GM19328 (cell line): ENCODE measurements at regions not wholly inside any gene's neighbourhood (a gene's known extent, or its start where the extent isn't known, plus 50 kb on each side); places are given as distances from the start of the nearest gene placed in this dataset.
"Not testable (repeated sequence)": the region's sequence is repeated elsewhere in the genome, so short reads cannot be mapped to it uniquely, and the experiment has no call there.

ENCODE experiments used
- ATAC-seq: cut with Tn5 transposase; IDR thresholded peaks from one replicate; pipeline ENCODE4 v1.9.1; 2021; ENCODE audit warnings: mild to moderate bottlenecking, moderate library complexity; ENCODE audit not compliant: unreplicated experiment

- no peak for ATAC-seq
These were observed 116.3 kb upstream of the CHD6 start for GRCh38 chr20:41734506-41734945.

GRCh38 chr20:41733151-41733550 is 115.0 kb upstream of the CHD6 start:
- ATAC-seq, result no peak

GRCh38 chr20:41731198-41731597 is 113.0 kb upstream of the CHD6 start:
- ATAC-seq, result not testable (repeated sequence)

DNA sequence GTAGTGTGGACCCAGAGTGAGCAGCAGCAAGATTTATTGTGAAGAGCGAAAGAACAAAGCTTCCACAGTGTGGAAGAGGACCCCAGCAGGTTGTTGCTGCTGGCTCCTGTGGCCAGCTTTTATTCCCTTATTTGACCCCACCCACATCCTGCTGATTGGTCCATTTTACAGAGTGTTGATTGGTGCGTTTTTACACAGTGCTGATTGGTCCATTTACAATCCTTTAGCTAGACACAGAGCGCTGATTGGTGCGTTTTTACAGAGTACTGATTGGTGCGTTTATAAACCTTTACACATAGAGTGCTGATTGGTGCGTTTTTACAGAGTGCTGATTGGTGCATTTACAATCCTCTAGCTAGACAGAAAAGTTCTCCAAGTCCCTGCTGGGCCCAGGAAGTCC is 109.5 kb upstream of the CHD6 start:
- ATAC-seq, result not testable (repeated sequence)

DNA sequence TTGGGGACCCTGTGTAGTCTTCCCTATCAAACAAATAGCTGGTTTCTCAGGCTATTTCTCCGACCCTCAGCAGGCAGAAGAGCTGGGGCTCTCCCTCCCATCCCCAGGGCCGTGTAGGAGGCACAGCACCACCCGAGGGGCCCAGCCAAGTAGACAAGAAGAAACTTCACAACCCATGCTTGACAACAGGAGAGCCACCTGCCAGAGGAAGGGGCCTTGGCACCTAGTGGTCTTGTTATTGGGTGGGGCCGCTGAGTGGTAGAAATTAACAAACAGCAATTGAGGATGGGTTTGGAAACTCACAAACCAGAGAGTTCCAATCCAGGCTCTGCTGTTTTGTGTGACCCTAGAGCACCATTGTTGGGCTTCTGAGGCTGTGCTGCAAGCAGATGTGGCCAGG is 108.5 kb upstream of the CHD6 start:
- no peak for ATAC-seq

- no peak for ATAC-seq
These were observed 101.0 kb upstream of the CHD6 start for GRCh38 chr20:41719151-41719550.

DNA sequence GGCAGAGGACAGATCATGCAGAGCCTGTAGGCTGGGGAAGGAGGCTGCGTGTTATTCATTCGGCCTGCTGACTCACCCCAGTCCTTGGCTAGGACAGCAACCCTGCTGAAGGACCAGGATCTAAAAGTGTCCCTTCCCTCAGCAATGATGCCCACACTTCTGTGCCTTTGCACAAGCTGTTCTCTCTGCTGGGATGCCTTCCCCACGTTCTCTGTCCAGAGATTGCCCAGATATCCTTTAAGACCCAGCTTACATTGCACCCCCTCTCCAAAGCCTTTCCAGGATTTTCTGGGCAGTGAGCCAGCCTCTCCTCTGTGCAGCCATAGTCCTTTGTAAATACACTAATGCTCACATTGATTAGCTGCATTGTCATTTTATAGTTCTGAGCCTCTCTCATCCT is 99.3 kb upstream of the CHD6 start:
- no peak for ATAC-seq

- no peak for ATAC-seq
These were observed 98.7 kb upstream of the CHD6 start for GRCh38 chr20:41716911-41717310.

GRCh38 chr20:41716436-41716835 is 98.3 kb upstream of the CHD6 start:
- ATAC-seq, result no peak

- ATAC-seq, result no peak
These were observed 97.3 kb upstream of the CHD6 start for GRCh38 chr20:41715526-41715925.

- ATAC-seq, result no peak
These were observed 95.9 kb upstream of the CHD6 start for GRCh38 chr20:41714030-41714429.

GRCh38 chr20:41704896-41705295 is 86.7 kb upstream of the CHD6 start:
- ATAC-seq, result no peak

- no peak for ATAC-seq
These were observed 84.5 kb upstream of the CHD6 start for GRCh38 chr20:41702647-41703046.

GRCh38 chr20:41701588-41702348 is 83.6 kb upstream of the CHD6 start:
- ATAC-seq, result no peak

DNA sequence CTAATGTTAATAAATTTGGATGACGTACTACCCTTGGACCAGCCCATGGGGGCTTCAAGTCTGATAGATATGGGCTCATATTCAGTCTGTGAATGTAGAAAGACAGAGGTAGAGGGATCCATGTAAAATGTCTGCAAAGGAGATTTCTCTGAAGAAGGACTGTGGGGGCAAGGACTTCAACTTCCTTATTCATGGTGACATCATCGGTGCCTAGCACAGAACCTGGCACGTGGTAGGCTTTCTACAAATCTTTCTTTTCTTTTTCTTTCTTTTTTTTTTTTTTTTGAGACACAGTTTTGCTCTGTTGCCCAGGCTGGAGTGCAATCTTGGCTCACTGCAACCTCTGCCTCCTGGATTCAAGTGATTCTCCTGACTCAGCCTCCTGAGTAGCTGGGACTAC is 81.5 kb upstream of the CHD6 start:
- not testable (repeated sequence) for ATAC-seq

DNA sequence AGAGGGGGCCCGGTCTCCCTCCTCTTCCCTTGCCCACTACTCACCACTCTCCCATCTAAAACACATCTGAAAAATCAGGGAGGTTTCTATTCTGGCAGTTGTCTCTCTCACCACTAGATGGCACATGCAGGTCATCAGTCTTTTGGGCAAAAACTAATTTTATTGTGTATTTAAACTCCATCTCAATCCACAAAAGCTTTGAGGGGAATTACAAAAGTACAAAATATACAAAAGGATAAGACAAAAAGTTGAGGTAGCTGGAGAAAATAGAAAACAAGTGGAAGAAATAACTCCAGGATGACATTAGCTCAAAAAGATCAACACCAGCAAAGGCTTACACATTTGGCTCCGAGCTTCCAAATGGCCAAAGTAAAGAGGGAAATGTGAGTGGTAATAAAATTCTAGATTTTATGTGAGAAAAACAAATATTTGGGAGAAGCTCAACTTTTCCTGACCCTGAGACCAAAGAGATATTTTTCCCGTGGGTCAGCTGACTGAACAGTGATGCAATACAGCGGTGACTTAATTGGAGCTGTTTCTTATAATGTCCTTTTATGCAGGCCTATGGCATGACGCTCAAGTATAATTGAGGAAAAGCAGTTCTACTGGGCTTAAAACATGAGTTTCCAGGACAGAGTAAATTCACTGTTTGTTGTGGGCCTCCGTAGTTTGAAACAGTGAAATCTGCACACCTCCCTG is 79.8 kb upstream of the CHD6 start:
- ATAC-seq, result no peak

DNA sequence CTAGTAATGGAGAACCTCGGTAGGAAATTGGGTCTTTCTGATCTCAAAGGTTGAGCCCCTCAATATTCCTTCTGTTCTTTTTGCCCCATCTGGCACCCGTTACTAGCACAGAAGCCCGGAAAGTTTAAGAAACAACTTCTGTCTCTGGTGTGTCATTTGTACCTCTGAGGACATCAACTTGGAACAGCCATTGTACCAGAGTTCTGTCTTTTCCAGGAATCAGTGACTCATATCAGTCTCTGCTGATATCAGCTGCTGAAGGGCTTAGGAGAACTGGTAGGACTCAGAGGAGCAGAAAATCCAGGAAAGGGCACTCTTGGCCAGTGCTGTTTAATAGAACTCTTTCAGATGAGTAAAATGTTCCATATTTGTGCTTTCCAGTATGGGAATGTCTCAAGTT is 78.3 kb upstream of the CHD6 start:
- no peak for ATAC-seq

- no peak for ATAC-seq
These were observed 76.6 kb upstream of the CHD6 start for GRCh38 chr20:41694796-41695195.

DNA sequence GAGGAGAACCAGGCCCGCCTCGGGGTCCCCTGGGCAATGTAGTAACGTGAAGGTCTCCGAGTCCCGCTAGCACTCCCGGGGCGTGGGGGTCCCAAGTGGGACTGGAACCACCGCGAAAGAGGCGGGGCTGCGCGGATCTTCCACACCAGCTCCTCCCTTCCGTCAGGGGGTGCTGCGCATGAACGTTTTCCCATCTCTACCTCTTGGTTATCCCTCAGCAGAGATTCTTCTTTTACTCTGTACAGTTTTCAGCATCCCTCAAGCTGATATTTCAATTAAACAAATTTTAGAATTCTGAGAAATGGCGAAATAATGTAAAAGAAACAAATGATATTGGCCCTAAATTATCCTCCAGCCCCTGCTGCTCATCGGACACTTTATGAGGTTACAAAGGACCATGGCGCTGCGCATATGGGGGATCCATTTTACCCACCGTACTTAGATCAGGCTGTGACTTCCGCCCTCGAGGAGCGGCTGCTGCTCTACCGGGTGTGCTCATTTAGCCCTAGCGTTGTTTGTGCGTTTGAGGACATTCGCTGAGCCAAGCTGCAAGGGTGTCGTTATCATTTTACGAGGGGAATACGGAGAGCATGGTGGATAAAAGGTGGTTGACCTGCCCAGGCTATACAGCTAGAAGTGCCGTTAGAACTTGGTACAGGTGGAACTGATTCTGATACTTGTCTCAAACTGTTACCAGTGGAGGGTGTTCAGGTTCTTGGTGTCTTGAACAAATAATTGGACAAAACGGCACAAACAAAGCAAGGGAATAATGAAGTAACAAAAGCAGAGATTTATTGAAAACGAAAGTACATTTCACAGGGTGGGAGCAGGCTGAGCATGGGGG is 75.2 kb upstream of the CHD6 start:
- peak; percentile 84 for ATAC-seq

DNA sequence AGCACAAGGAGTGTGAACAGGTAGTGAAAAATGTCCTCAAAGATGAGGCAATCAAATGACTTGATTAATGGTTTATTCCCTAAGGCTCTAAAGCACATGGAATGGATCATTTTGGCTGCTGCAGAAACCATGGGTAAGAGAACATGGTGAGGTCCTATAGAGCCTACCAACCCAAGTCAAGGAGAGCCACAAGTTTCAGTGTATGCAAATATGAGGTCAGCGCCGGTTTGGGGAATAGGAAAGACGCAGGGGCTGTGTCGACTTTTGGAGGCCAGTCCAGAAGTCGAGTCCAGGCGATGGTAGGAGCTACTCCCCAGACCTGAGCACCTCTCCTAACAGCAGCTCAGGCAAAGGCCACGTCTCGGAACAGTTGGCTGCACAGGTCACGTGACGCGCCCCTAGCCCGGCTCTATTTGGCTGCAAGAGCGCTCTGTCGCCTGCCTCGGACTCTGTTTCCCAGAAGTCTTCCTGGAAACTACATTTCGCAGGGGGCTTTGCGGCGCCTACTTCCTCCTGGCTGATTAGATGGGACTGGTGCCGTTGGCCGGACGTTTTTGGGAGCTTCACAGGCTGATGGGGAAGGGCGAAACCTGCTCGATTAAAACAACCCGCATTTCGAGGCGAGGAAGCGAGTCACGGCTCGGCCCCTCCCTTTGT is 74.4 kb upstream of the CHD6 start:
- peak; percentile 41 for ATAC-seq

DNA sequence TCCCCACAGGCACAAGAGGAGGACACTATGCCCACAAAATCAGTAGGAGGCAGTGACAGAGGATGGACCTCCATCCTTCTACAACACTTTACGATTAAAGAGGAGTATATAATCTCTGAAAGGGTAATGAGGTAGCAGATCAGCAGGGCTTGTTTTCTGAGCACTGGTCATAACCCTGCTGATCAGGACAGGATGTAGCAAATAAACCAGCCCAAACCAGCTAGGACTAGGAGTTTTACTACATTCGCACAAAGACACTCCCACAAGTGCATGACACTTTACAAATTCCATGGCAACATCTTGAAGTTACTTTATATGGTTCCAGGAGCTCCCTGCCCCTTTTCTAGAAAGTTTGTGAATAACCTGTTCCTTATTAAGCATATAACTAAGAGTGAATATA is 73.3 kb upstream of the CHD6 start:
- no peak for ATAC-seq
